Activated naive CD8-positive, alpha-beta T cell treated with anti-CD3 and anti-CD28 coated beads, Interleukin-2, amount 50 U/mL, for 24 hours (primary cell): ENCODE measurements at regions not wholly inside any gene's neighbourhood (a gene's known extent, or its start where the extent isn't known, plus 50 kb on each side); places are given as distances from the start of the nearest gene placed in this dataset.

ENCODE experiments used
- ATAC-seq: fragments of 150-1000 bp; cut with Tn5 transposase; one replicate; pipeline ENCODE4 v1.10.0; 2021
- DNase-seq: peaks from one replicate; pipeline ENCODE4 v3.0.0; 2021
- H3K27ac Mint-ChIP-seq: one replicate; pipeline ENCODE4 v1.8.0; 2021; ENCODE audit warnings: mild to moderate bottlenecking, mixed read lengths
- H3K27me3 Mint-ChIP-seq: one replicate; pipeline ENCODE4 v1.8.0; 2021; ENCODE audit warnings: mixed read lengths
- H3K36me3 Mint-ChIP-seq: one replicate; pipeline ENCODE4 v1.8.0; 2021; ENCODE audit warnings: low read depth, mixed read lengths
- H3K4me1 Mint-ChIP-seq: one replicate; pipeline ENCODE4 v1.8.0; 2021; ENCODE audit warnings: mixed read lengths
- H3K4me3 Mint-ChIP-seq: one replicate; pipeline ENCODE4 v1.8.0; 2021; ENCODE audit warnings: mild to moderate bottlenecking, moderate library complexity, mixed read lengths
- H3K9me3 Mint-ChIP-seq: one replicate; pipeline ENCODE4 v1.8.0; 2021; ENCODE audit warnings: mixed read lengths

- H3K36me3 Mint-ChIP-seq, result no peaks in the 10 kb centered on the region
- no peaks in the 10 kb centered on the region for H3K27me3 Mint-ChIP-seq
- no peak overlapping the region for H3K27ac Mint-ChIP-seq
- peaks cover 79% of the 10 kb centered on the region for H3K4me1 Mint-ChIP-seq
- no peak overlapping the region for H3K4me3 Mint-ChIP-seq
- no peak for ATAC-seq
- DNase-seq, result no peak
- no peaks in the 10 kb centered on the region for H3K9me3 Mint-ChIP-seq
These were observed 250.3 kb downstream of the TOMM20 start for GRCh38 chr1:234878288-234878687.

GRCh38 chr1:234877761-234878160 is 250.9 kb downstream of the TOMM20 start:
- H3K27me3 Mint-ChIP-seq, result no peaks in the 10 kb centered on the region
- H3K4me3 Mint-ChIP-seq, result no peak overlapping the region
- peaks cover 76% of the 10 kb centered on the region for H3K4me1 Mint-ChIP-seq
- no peaks in the 10 kb centered on the region for H3K36me3 Mint-ChIP-seq
- DNase-seq (no peak), ATAC-seq (no peak)
- H3K9me3 Mint-ChIP-seq, result no peaks in the 10 kb centered on the region
- no peak overlapping the region for H3K27ac Mint-ChIP-seq

GRCh38 chr1:234875953-234876855 is 252.4 kb downstream of the TOMM20 start:
- H3K27me3 Mint-ChIP-seq, result no peaks in the 10 kb centered on the region
- H3K9me3 Mint-ChIP-seq, result no peaks in the 10 kb centered on the region
- ATAC-seq, result peak; percentile 85
- H3K4me3 Mint-ChIP-seq, result no peak overlapping the region
- H3K36me3 Mint-ChIP-seq, result no peaks in the 10 kb centered on the region
- peak; percentile 65 for DNase-seq
- H3K4me1 Mint-ChIP-seq, result peaks cover 72% of the 10 kb centered on the region
- H3K27ac Mint-ChIP-seq, result peak overlapping the region; percentile 73

- no peak overlapping the region for H3K4me3 Mint-ChIP-seq
- no peaks in the 10 kb centered on the region for H3K36me3 Mint-ChIP-seq
- no peaks in the 10 kb centered on the region for H3K9me3 Mint-ChIP-seq
- H3K4me1 Mint-ChIP-seq, result peaks cover 64% of the 10 kb centered on the region
- no peaks in the 10 kb centered on the region for H3K27me3 Mint-ChIP-seq
- ATAC-seq, result no peak
- DNase-seq, result no peak
- H3K27ac Mint-ChIP-seq, result peak overlapping the region; percentile 73
These were observed 253.2 kb downstream of the TOMM20 start for GRCh38 chr1:234875328-234875952.

GRCh38 chr1:234874291-234875288 is 254.0 kb downstream of the TOMM20 start:
- H3K27ac Mint-ChIP-seq, result peak overlapping the region; percentile 68
- ATAC-seq (no peak), DNase-seq (no peak)
- no peaks in the 10 kb centered on the region for H3K9me3 Mint-ChIP-seq
- H3K27me3 Mint-ChIP-seq, result no peaks in the 10 kb centered on the region
- H3K4me3 Mint-ChIP-seq, result no peak overlapping the region
- H3K4me1 Mint-ChIP-seq, result peaks cover 55% of the 10 kb centered on the region
- no peaks in the 10 kb centered on the region for H3K36me3 Mint-ChIP-seq

- Mint-ChIP-seq H3K36me3 (no peaks in the 10 kb centered on the region), H3K9me3 (no peaks in the 10 kb centered on the region), H3K27me3 (no peaks in the 10 kb centered on the region), H3K4me1 (peaks cover 56% of the 10 kb centered on the region), H3K27ac (no peak overlapping the region), H3K4me3 (no peak overlapping the region)
- no peak for DNase-seq
- ATAC-seq, result peak; percentile 37
These were observed 256.8 kb downstream of the TOMM20 start for GRCh38 chr1:234871710-234872271.

- ATAC-seq (no peak), DNase-seq (no peak)
- Mint-ChIP-seq H3K36me3 (no peaks in the 10 kb centered on the region), H3K9me3 (no peaks in the 10 kb centered on the region), H3K27ac (no peak overlapping the region), H3K4me1 (peaks cover 55% of the 10 kb centered on the region), H3K4me3 (no peak overlapping the region), H3K27me3 (no peaks in the 10 kb centered on the region)
These were observed 257.5 kb downstream of the TOMM20 start for GRCh38 chr1:234871039-234871709.

GRCh38 chr1:234870020-234870981 is 258.3 kb downstream of the TOMM20 start:
- Mint-ChIP-seq H3K4me3 (no peak overlapping the region), H3K27ac (no peak overlapping the region)
- no peak for ATAC-seq

GRCh38 chr1:234869182-234870019 is 259.2 kb downstream of the TOMM20 start:
- Mint-ChIP-seq H3K9me3 (no peaks in the 10 kb centered on the region), H3K27me3 (no peaks in the 10 kb centered on the region), H3K36me3 (no peaks in the 10 kb centered on the region), H3K4me3 (no peak overlapping the region), H3K27ac (no peak overlapping the region), H3K4me1 (peaks cover 40% of the 10 kb centered on the region)
- ATAC-seq (no peak), DNase-seq (no peak)

More at GRCh38 chr1:234870020-234870981, 258.3 kb downstream of the TOMM20 start:
- no peak for DNase-seq
- Mint-ChIP-seq H3K36me3 (no peaks in the 10 kb centered on the region), H3K27me3 (no peaks in the 10 kb centered on the region), H3K9me3 (no peaks in the 10 kb centered on the region), H3K4me1 (peaks cover 49% of the 10 kb centered on the region)

GRCh38 chr1:234868296-234869147 is 258.5 kb upstream of the IRF2BP2 start:
- DNase-seq (no peak), ATAC-seq (no peak)
- Mint-ChIP-seq H3K4me1 (peaks cover 39% of the 10 kb centered on the region), H3K36me3 (no peaks in the 10 kb centered on the region), H3K27me3 (no peaks in the 10 kb centered on the region), H3K27ac (no peak overlapping the region), H3K4me3 (no peak overlapping the region), H3K9me3 (no peaks in the 10 kb centered on the region)

- Mint-ChIP-seq H3K4me1 (peaks cover 31% of the 10 kb centered on the region), H3K27me3 (no peaks in the 10 kb centered on the region), H3K9me3 (no peaks in the 10 kb centered on the region), H3K27ac (peak overlapping the region; percentile 45), H3K4me3 (no peak overlapping the region), H3K36me3 (no peaks in the 10 kb centered on the region)
- DNase-seq (no peak), ATAC-seq (peak; percentile 71)
These were observed 256.3 kb upstream of the IRF2BP2 start for GRCh38 chr1:234866007-234866866.
